PC-3 (cell line): ENCODE measurements at regions not wholly inside any gene's neighbourhood (a gene's known extent, or its start where the extent isn't known, plus 50 kb on each side); places are given as distances from the start of the nearest gene placed in this dataset.

Experiments
- CTCF ChIP-seq: fragments of 300-600 bp; sonication (generic); conservative IDR thresholded peaks from 2 replicates; pipeline ENCODE4 v1.5.1; 2017; ENCODE audit warnings: antibody characterized with exemption, low read depth, mild to moderate bottlenecking, low read length
- EZH2 ChIP-seq: fragments of 300-600 bp; sonication (generic); IDR thresholded peaks from one replicate; pipeline ENCODE4 v1.6.1; 2017; ENCODE audit warnings: antibody characterized with exemption, mild to moderate bottlenecking, low read length; ENCODE audit not compliant: unreplicated experiment
- EZH2phosphoT487 ChIP-seq: fragments of 300-600 bp; sonication (generic); IDR thresholded peaks from 2 replicates; pipeline ENCODE4 v1.6.1; 2018; ENCODE audit warnings: mild to moderate bottlenecking, antibody characterized with exemption, low read length, borderline replicate concordance

GRCh38 chr3:153572165-153572564 lies 410.1 kb downstream of the RAP2B start:
- TF ChIP-seq CTCF = no peak
- TF ChIP-seq EZH2 = no peak
- TF ChIP-seq EZH2phosphoT487 = no peak
